DMS 273 (cell line): ENCODE measurements at regions not wholly inside any gene's neighbourhood (a gene's known extent, or its start where the extent isn't known, plus 50 kb on each side); places are given as distances from the start of the nearest gene placed in this dataset.

Source experiments
- DNase-seq: peaks from one replicate; lab custom pipeline; 2025; ENCODE audit not compliant: unreplicated experiment; lab: John Stamatoyannopoulos, UW

- DNase-seq: peak; percentile 90
These were observed 96.9 kb upstream of the TMPO start for GRCh38 chr12:98418357-98419075.

- no peak for DNase-seq
These were observed 96.2 kb upstream of the TMPO start for GRCh38 chr12:98419081-98419794.

- peak; percentile 29 for DNase-seq
These were observed 95.5 kb upstream of the TMPO start for GRCh38 chr12:98419795-98420404.

GRCh38 chr12:98420461-98420860 is 94.9 kb upstream of the TMPO start:
- DNase-seq: peak; percentile 70

GRCh38 chr12:98421316-98421715 is 94.1 kb upstream of the TMPO start:
- peak; percentile 94 for DNase-seq

GRCh38 chr12:98422359-98422758 is 93.0 kb upstream of the TMPO start:
- no peak for DNase-seq

- peak; percentile 66 for DNase-seq
These were observed 92.6 kb upstream of the TMPO start for GRCh38 chr12:98422812-98423211.

- no peak for DNase-seq
These were observed 91.4 kb upstream of the TMPO start for GRCh38 chr12:98423963-98424362.

GRCh38 chr12:98424726-98425401 is 90.5 kb upstream of the TMPO start:
- peak; percentile 85 for DNase-seq

GRCh38 chr12:98425859-98426258 is 89.5 kb upstream of the TMPO start:
- DNase-seq: peak; percentile 6

GRCh38 chr12:98431089-98431488 is 84.3 kb upstream of the TMPO start:
- DNase-seq: no peak

- no peak for DNase-seq
These were observed 78.2 kb upstream of the TMPO start for GRCh38 chr12:98437166-98437565.

- no peak for DNase-seq
These were observed 77.4 kb upstream of the TMPO start for GRCh38 chr12:98437806-98438595.

- peak; percentile 83 for DNase-seq
These were observed 76.6 kb upstream of the TMPO start for GRCh38 chr12:98438656-98439230.

- no peak for DNase-seq
These were observed 75.9 kb upstream of the TMPO start for GRCh38 chr12:98439471-98439951.

GRCh38 chr12:98439981-98440581 is 75.3 kb upstream of the TMPO start:
- DNase-seq: no peak

- no peak for DNase-seq
These were observed 69.3 kb upstream of the TMPO start for GRCh38 chr12:98446060-98446459.

GRCh38 chr12:98446682-98447081 is 68.7 kb upstream of the TMPO start:
- DNase-seq: no peak

- peak; percentile 64 for DNase-seq
These were observed 65.8 kb upstream of the TMPO start for GRCh38 chr12:98449584-98449983.

- DNase-seq: no peak
These were observed 62.3 kb upstream of the TMPO start for GRCh38 chr12:98453070-98453469.
